LHCN-M2 (cell line): ENCODE measurements at regions not wholly inside any gene's neighbourhood (a gene's known extent, or its start where the extent isn't known, plus 50 kb on each side); places are given as distances from the start of the nearest gene placed in this dataset.
A peak's percentile ranks its signal among the peaks of the same experiment; 100 is the strongest.

ENCODE experiments used
- DNase-seq: peaks from one replicate; pipeline ENCODE4 v3.0.0-alpha.2; 2012; ENCODE audit warnings: low read depth

DNA sequence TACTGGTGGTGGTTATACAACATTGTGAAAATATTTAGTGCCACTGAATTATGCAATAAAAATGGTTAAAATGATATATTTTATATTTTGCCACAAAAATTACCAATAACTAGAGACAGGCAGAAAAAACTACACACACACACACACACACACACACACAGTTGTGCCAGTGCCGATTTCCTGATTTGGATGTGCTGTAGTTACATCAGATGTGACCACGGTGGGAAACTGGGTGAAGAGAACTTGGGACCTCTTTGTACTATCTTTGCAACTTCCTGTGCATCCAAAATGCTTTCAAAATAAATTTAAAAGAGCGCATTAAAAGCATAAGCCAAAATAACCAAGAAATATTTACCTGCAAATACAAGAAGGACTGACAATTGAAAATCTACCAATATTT is 61.6 kb upstream of the CCBE1 start:
- no peak for DNase-seq

DNA sequence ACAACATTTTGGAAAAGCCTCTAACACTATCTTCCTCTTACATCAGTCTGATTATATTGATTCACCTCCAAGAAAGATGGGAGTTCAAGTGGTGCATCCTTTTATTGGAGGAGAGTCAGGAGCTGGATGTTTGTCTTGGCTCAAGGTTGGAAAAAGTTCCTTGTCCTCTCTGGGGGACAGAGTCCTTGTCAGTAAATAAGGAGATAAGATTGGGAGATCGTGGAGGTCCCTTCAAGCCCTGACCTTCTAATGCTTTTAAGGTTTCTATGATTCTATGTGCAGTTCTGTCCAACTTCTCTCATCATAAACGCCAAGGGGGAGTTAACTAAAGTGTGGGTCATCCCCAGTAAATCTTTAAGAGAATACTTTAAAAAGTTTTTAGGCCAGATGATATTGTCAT is 60.9 kb upstream of the CCBE1 start:
- no peak for DNase-seq

DNA sequence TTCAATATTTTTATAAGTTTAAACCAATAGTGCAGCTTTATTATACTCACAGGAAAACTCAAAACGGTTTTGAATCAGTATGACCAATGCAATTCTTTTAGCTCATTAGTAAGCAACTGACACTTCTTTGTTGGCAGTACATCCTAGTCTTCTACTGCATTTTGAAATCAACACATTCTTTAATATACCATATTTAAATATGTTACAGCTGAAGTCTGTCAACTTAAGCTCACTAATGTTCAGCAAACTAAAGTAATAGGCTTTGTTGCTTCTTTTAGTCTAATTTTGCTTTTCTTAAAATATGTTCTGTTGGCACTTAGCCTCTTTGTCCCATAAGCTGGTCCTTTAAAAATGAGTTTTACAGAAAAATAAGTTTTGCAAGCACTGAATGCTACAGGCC is 55.4 kb upstream of the CCBE1 start:
- peak; percentile 37 for DNase-seq

DNA sequence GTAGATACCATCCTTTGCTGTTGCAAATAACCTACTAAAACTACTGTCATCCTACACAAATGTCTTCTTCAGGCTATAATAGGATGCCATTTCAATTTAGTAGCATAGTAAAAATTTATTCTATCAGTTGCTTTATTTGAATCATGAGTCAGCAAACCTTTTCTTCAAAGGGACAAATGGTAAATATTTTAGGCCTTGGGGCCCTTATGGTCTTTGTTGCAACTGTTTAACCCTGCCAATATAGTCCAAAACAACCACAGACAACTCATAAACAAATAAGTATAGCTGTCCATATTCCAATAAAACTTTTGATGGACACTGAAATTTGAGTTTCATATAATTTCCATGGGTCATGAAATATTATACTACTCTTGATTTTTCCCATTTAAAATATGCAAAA is 54.0 kb upstream of the CCBE1 start:
- DNase-seq = no peak

DNA sequence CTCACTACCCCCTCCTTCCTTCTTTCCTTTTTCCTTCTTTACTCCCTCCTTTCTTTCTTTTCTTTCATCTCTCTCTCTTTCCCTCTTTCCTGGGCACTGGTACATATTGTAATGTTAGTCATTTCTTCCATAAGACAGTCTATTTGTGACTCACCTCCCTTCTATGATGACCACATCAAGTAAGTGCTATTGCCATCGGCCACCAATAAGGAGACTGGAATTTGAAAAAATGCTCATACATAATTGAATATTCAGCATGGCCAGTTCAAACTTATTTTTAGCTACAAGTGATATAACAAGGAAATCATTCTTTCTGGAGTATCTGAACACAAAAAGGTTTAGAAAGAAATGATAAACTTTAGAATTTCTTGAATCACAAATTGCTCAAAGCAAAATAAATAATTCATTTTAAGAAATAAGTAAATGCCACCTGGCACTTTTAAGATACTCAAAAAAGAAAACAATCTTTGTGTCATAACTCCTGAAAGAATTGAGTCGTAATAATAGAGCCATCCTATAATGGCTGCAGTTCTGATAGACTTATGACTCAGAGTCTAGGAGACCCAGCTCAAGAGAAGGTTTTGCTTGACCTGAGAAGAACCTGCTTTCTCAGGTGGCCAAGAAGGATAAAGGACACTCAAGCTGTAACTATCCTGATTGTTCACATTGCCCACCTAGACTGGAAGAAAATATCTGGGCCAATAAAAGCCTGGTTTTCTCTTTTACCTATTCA is 51.6 kb upstream of the CCBE1 start:
- peak; percentile 94 for DNase-seq
